Astrocyte (in vitro differentiated cells and primary cell): ENCODE measurements at regions not wholly inside any gene's neighbourhood (a gene's known extent, or its start where the extent isn't known, plus 50 kb on each side); places are given as distances from the start of the nearest gene placed in this dataset.
"Not testable (repeated sequence)": the region's sequence is repeated elsewhere in the genome, so short reads cannot be mapped to it uniquely, and the experiment has no call there.

Experiments
- DNase-seq: peaks from one replicate; pipeline ENCODE4 v3.0.0-alpha.2; 2010; ENCODE audit warnings: low read depth
- FAIRE-seq: peaks from 2 replicates; lab custom pipeline; 2011; peaks lifted over from hg19 to GRCh38; lab: Jason Lieb, UNC
- H2AFZ ChIP-seq: 2 replicates; pipeline ENCODE4 v1.6.0; 2012; ENCODE audit warnings: low read depth, low read length, inconsistent platforms
- H3K27ac ChIP-seq: 2 replicates; pipeline ENCODE4 v1.5.1; 2011; ENCODE audit warnings: low read depth, low read length, inconsistent platforms
- H3K27me3 ChIP-seq: 2 replicates; pipeline ENCODE4 v1.6.0; 2011; ENCODE audit warnings: low read length, inconsistent platforms; ENCODE audit not compliant: insufficient read depth
- H3K36me3 ChIP-seq: 2 replicates; pipeline ENCODE4 v1.5.1; 2011; ENCODE audit warnings: low read length, inconsistent platforms; ENCODE audit not compliant: insufficient read depth
- H3K4me1 ChIP-seq: 2 replicates; pipeline ENCODE4 v1.5.1; 2011; ENCODE audit warnings: low read length, inconsistent platforms; ENCODE audit not compliant: insufficient read depth
- H3K4me2 ChIP-seq: 2 replicates; pipeline ENCODE4 v1.6.0; 2012; ENCODE audit warnings: low read length, inconsistent platforms
- H3K4me3 ChIP-seq: 2 replicates; pipeline ENCODE4 v1.5.1; 2011; ENCODE audit warnings: low read depth, mild to moderate bottlenecking, low read length, inconsistent platforms; ENCODE audit not compliant: insufficient read depth
- H3K79me2 ChIP-seq: 2 replicates; pipeline ENCODE4 v1.6.0; 2012; ENCODE audit warnings: mild to moderate bottlenecking, low read length, inconsistent platforms; ENCODE audit not compliant: insufficient read depth
- H3K9ac ChIP-seq: 2 replicates; pipeline ENCODE4 v1.6.0; 2012; ENCODE audit warnings: mild to moderate bottlenecking, low read length, inconsistent platforms
- H3K9me3 ChIP-seq: 2 replicates; pipeline ENCODE4 v1.5.1; 2012; ENCODE audit warnings: low read depth, mild to moderate bottlenecking, low read length, inconsistent platforms; ENCODE audit not compliant: insufficient read depth
- H4K20me1 ChIP-seq: 2 replicates; pipeline ENCODE4 v1.6.0; 2012; ENCODE audit warnings: low read length, inconsistent platforms; ENCODE audit not compliant: insufficient read depth
- H3K27ac Mint-ChIP-seq: one replicate; pipeline ENCODE4 v1.8.0; 2021; ENCODE audit warnings: mild to moderate bottlenecking, mixed read lengths; ENCODE audit not compliant: unreplicated experiment
- H3K27me3 Mint-ChIP-seq: one replicate; pipeline ENCODE4 v1.8.0; 2021; ENCODE audit warnings: low read depth, mixed read lengths; ENCODE audit not compliant: unreplicated experiment
- H3K36me3 Mint-ChIP-seq: one replicate; pipeline ENCODE4 v1.8.0; 2021; ENCODE audit warnings: low read depth, mixed read lengths; ENCODE audit not compliant: unreplicated experiment
- H3K4me1 Mint-ChIP-seq: one replicate; pipeline ENCODE4 v1.8.0; 2021; ENCODE audit warnings: low read depth, mixed read lengths; ENCODE audit not compliant: unreplicated experiment
- H3K4me3 Mint-ChIP-seq: one replicate; pipeline ENCODE4 v1.8.0; 2021; ENCODE audit warnings: mild to moderate bottlenecking, moderate library complexity, mixed read lengths; ENCODE audit not compliant: unreplicated experiment
- H3K9me3 Mint-ChIP-seq: one replicate; pipeline ENCODE4 v1.8.0; 2021; ENCODE audit warnings: mild to moderate bottlenecking, mixed read lengths; ENCODE audit not compliant: unreplicated experiment
- CTCF ChIP-seq: IDR thresholded peaks from 2 replicates; pipeline ENCODE4 v1.5.1; 2011; ENCODE audit warnings: low read depth, mild to moderate bottlenecking, inconsistent platforms, low read length, moderate library complexity; ENCODE audit not compliant: insufficient read depth
- EZH2 ChIP-seq: IDR thresholded peaks from 2 replicates; pipeline ENCODE4 v1.6.1; 2012; ENCODE audit warnings: mild to moderate bottlenecking, low read length, inconsistent platforms; ENCODE audit not compliant: insufficient read depth

DNA sequence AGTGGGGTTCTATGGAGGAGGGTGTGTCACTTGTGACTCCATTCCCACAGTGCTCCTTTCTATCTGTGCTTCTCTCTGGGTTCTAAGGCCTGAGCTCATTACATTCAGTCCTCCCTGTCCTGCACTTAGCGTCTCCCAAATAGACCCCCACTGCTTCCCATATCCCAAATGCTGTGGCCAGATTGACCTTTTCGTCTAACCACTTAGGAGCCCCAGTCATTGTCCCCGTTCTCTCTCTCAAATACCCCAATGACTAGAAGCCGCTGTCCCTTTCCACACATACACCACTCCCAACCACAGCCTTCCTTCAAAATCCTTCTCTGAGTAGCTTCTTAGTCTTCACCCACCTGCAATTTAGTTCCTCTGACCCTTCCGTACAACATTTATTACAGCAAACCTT is 146.5 kb downstream of the TRIM43 start:
- Histone ChIP-seq H2AFZ (no peak overlapping the region), H3K27me3 (no peaks in the 10 kb centered on the region), H3K4me2 (no peak overlapping the region), H3K9ac (no peak overlapping the region), H3K79me2 (no peaks in the 10 kb centered on the region), H3K9me3 (no peaks in the 10 kb centered on the region), H3K4me1 (no peaks in the 10 kb centered on the region), H3K4me3 (no peak overlapping the region), H4K20me1 (no peaks in the 10 kb centered on the region), H3K36me3 (no peaks in the 10 kb centered on the region), H3K27ac (no peak overlapping the region)
- no peak overlapping the region for H3K27ac Mint-ChIP-seq
- TF ChIP-seq EZH2 (no peak), CTCF (no peak)
- DNase-seq, result no peak
- FAIRE-seq, result no peak
- peaks cover 18% of the 10 kb centered on the region for H3K27me3 Mint-ChIP-seq
- H3K36me3 Mint-ChIP-seq, result no peaks in the 10 kb centered on the region
- no peaks in the 10 kb centered on the region for H3K4me1 Mint-ChIP-seq
- H3K4me3 Mint-ChIP-seq, result no peak overlapping the region
- peaks cover 4% of the 10 kb centered on the region for H3K9me3 Mint-ChIP-seq

- H3K27ac Mint-ChIP-seq, H3K9me3 ChIP-seq, H3K9ac ChIP-seq, H3K27me3 ChIP-seq, H3K4me1 ChIP-seq, H3K4me3 ChIP-seq, H3K27ac ChIP-seq, H4K20me1 ChIP-seq, H3K79me2 ChIP-seq, H3K36me3 ChIP-seq, DNase-seq, H3K4me2 ChIP-seq, H3K36me3 Mint-ChIP-seq, H2AFZ ChIP-seq, H3K4me1 Mint-ChIP-seq, FAIRE-seq, H3K4me3 Mint-ChIP-seq: not testable (repeated sequence)
- Mint-ChIP-seq H3K9me3 (peaks cover 13% of the 10 kb centered on the region), H3K27me3 (peaks cover 29% of the 10 kb centered on the region)
Observed at GRCh38 chr2:95752126-95752525, 160.3 kb downstream of the TRIM43 start.

DNA sequence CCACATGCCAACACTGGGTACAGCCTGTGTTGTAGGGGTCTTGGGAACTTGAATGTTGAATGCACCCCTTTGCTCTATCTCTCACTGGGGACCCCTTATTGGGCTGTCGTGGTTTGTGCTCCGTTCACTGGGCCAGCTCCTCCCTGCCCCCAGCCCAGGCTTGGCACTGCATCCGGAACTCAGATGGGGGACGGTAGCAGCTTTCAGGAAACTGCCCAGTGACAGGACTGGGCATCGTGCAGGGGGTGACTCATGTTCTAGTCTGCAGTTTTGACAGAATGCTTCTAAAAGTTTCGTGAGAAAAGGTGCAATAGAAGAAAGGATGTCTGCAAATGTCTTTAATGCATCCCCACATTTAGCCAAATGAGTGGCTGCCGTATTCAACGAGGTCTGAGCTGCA is 162.0 kb downstream of the TRIM43 start:
- FAIRE-seq, H3K4me1 Mint-ChIP-seq, H3K36me3 Mint-ChIP-seq, H3K9me3 ChIP-seq, H3K36me3 ChIP-seq, H3K4me3 ChIP-seq, H3K9ac ChIP-seq, H4K20me1 ChIP-seq, H3K4me1 ChIP-seq, H3K4me3 Mint-ChIP-seq, H3K27me3 ChIP-seq, H3K79me2 ChIP-seq, H3K27ac ChIP-seq, H3K27ac Mint-ChIP-seq, H2AFZ ChIP-seq: not testable (repeated sequence)
- H3K4me2 ChIP-seq, result peak overlapping the region; percentile 46
- peak; percentile 3 for DNase-seq
- peaks cover 31% of the 10 kb centered on the region for H3K27me3 Mint-ChIP-seq
- H3K9me3 Mint-ChIP-seq, result peaks cover 11% of the 10 kb centered on the region

DNA sequence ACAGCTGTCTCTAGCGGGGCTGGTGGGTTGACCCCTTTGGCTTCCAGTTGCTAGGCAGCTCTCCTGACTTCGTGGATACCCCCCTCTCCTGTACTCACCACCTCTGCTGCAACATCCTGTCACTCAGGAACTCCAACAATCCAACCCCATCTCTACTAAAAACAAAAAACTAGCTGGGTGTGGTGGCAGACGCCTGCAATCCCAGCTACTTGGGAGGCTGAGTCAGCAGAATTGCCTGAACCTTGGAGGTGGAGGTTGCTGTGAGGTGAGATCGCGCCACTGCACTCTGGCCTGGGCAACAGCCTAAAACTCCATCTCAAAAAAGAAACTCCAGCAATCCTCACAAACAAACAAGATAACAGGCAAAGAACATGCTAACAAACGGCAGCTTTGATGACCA is 162.4 kb downstream of the TRIM43 start:
- H3K9me3 Mint-ChIP-seq, result peaks cover 11% of the 10 kb centered on the region
- H3K4me3 ChIP-seq, DNase-seq: not testable (repeated sequence)

GRCh38 chr2:95754819-95755563 is 163.2 kb downstream of the TRIM43 start:
- H4K20me1 ChIP-seq, H3K36me3 ChIP-seq, FAIRE-seq, H3K4me3 Mint-ChIP-seq, H3K9me3 Mint-ChIP-seq, H3K36me3 Mint-ChIP-seq, DNase-seq, H3K9ac ChIP-seq, H2AFZ ChIP-seq, H3K27me3 ChIP-seq, H3K9me3 ChIP-seq, H3K4me1 Mint-ChIP-seq, H3K79me2 ChIP-seq, H3K4me1 ChIP-seq, H3K27ac Mint-ChIP-seq, H3K4me3 ChIP-seq, H3K4me2 ChIP-seq, H3K27ac ChIP-seq: not testable (repeated sequence)
- peaks cover 31% of the 10 kb centered on the region for H3K27me3 Mint-ChIP-seq

More for the DNA sequence above, 162.4 kb downstream of the TRIM43 start:
- H3K27me3 ChIP-seq, H3K36me3 Mint-ChIP-seq, H3K4me1 Mint-ChIP-seq, H3K79me2 ChIP-seq, H3K9me3 ChIP-seq, H4K20me1 ChIP-seq, H3K4me1 ChIP-seq, H3K27ac Mint-ChIP-seq, H3K36me3 ChIP-seq, H3K27ac ChIP-seq, H2AFZ ChIP-seq, FAIRE-seq, H3K9ac ChIP-seq, H3K4me3 Mint-ChIP-seq: not testable (repeated sequence)
- peaks cover 31% of the 10 kb centered on the region for H3K27me3 Mint-ChIP-seq
- H3K4me2 ChIP-seq, result peak overlapping the region; percentile 46
